HL-60 (cell line): ENCODE measurements at regions not wholly inside any gene's neighbourhood (a gene's known extent, or its start where the extent isn't known, plus 50 kb on each side); places are given as distances from the start of the nearest gene placed in this dataset.

Experiments
- DNase-seq, 2 experiments: peaks; one replicate each; pipeline ENCODE4 v3.0.0-alpha.2; 2010 to 2020; ENCODE audit warnings: low read depth in 1 of 2, low spot score in 1 of 2
- H3K27ac ChIP-seq: fragments of 250-450 bp; sonication (Bioruptor Pico); replicated peaks from 2 replicates; pipeline ENCODE4 v1.5.1; 2020; ENCODE audit warnings: mild to moderate bottlenecking, moderate library complexity
- H3K27me3 ChIP-seq: fragments of 250-450 bp; sonication (Bioruptor Pico); 2 replicates; pipeline ENCODE4 v1.5.1; 2021; ENCODE audit warnings: mild to moderate bottlenecking, moderate library complexity; ENCODE audit not compliant: insufficient read depth, poor library complexity, severe bottlenecking
- H3K4me3 ChIP-seq: replicated peaks from 2 replicates; pipeline ENCODE4 v1.5.1; 2011; ENCODE audit warnings: mild to moderate bottlenecking, control low read depth, low read length; ENCODE audit not compliant: insufficient read depth
- CTCF ChIP-seq: IDR thresholded peaks from one replicate; pipeline ENCODE4 v1.5.1; 2011; ENCODE audit warnings: low read length, control low read depth, inconsistent platforms; ENCODE audit not compliant: insufficient read depth
- GABPA ChIP-seq: IDR thresholded peaks from 2 replicates; pipeline ENCODE4 v1.6.1; 2012; ENCODE audit warnings: low read depth
- POLR2AphosphoS5 ChIP-seq: IDR thresholded peaks from 2 replicates; pipeline ENCODE4 v1.6.1; 2012; ENCODE audit warnings: low read depth
- SPI1 ChIP-seq: IDR thresholded peaks from 2 replicates; pipeline ENCODE4 v1.6.1; 2012; ENCODE audit warnings: low read depth, mild to moderate bottlenecking, borderline replicate concordance
- TF ChIP-seq, protein P1 (sequence below): IDR thresholded peaks from 2 replicates; pipeline ENCODE4 v1.6.1; 2012; ENCODE audit warnings: low read depth; ENCODE audit not compliant: insufficient replicate concordance

GRCh38 chr20:10920396-10920795 is 246.6 kb upstream of the JAG1 start:
- no peak overlapping the region for H3K27ac ChIP-seq
- H3K27me3 ChIP-seq: no peaks in the 10 kb centered on the region
- TF ChIP-seq GABPA (no peak), CTCF (no peak), POLR2AphosphoS5 (no peak), SPI1 (no peak)
- TF ChIP-seq, protein P1, sequence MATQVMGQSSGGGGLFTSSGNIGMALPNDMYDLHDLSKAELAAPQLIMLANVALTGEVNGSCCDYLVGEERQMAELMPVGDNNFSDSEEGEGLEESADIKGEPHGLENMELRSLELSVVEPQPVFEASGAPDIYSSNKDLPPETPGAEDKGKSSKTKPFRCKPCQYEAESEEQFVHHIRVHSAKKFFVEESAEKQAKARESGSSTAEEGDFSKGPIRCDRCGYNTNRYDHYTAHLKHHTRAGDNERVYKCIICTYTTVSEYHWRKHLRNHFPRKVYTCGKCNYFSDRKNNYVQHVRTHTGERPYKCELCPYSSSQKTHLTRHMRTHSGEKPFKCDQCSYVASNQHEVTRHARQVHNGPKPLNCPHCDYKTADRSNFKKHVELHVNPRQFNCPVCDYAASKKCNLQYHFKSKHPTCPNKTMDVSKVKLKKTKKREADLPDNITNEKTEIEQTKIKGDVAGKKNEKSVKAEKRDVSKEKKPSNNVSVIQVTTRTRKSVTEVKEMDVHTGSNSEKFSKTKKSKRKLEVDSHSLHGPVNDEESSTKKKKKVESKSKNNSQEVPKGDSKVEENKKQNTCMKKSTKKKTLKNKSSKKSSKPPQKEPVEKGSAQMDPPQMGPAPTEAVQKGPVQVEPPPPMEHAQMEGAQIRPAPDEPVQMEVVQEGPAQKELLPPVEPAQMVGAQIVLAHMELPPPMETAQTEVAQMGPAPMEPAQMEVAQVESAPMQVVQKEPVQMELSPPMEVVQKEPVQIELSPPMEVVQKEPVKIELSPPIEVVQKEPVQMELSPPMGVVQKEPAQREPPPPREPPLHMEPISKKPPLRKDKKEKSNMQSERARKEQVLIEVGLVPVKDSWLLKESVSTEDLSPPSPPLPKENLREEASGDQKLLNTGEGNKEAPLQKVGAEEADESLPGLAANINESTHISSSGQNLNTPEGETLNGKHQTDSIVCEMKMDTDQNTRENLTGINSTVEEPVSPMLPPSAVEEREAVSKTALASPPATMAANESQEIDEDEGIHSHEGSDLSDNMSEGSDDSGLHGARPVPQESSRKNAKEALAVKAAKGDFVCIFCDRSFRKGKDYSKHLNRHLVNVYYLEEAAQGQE: no peak
- no peak for DNase-seq
- H3K4me3 ChIP-seq: no peak overlapping the region

GRCh38 chr20:10921491-10922010 is 247.8 kb upstream of the JAG1 start:
- TF ChIP-seq CTCF: no peak
- TF ChIP-seq, protein P1: no peak
- no peak for TF ChIP-seq GABPA
- DNase-seq: no peak
- Histone ChIP-seq H3K27ac (no peak overlapping the region), H3K27me3 (no peaks in the 10 kb centered on the region), H3K4me3 (no peak overlapping the region)

DNA sequence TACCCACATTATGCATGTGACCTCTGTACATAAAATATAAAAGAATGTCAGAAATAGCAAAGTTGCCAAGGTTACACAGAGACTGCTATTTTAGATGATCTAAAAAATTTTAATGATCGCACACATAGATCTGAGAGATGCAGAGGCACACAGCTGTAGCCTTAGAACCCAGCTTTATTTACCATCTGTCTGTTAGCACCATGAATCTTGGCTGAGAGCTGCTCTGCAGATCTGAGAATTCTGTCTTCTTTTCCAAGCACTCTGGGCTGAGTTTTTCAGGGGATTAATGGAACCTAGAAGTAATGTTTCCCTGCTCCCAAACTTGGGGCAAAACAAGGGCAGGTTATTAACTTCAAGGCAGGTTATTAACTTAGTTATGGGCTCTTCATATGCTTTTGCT is 248.7 kb upstream of the JAG1 start:
- TF ChIP-seq GABPA: no peak
- TF ChIP-seq SPI1: no peak
- no peak for TF ChIP-seq POLR2AphosphoS5
- TF ChIP-seq CTCF: no peak
- TF ChIP-seq, protein P1: no peak
- no peak overlapping the region for H3K4me3 ChIP-seq
- no peak for DNase-seq
- H3K27ac ChIP-seq: no peak overlapping the region
- H3K27me3 ChIP-seq: no peaks in the 10 kb centered on the region
